ENCODE measurements at regions not wholly inside any gene's neighbourhood (a gene's known extent, or its start where the extent isn't known, plus 50 kb on each side); places are given as distances from the start of the nearest gene placed in this dataset.
"Not testable (repeated sequence)": the region's sequence is repeated elsewhere in the genome, so short reads cannot be mapped to it uniquely, and the experiment has no call there.

DNA sequence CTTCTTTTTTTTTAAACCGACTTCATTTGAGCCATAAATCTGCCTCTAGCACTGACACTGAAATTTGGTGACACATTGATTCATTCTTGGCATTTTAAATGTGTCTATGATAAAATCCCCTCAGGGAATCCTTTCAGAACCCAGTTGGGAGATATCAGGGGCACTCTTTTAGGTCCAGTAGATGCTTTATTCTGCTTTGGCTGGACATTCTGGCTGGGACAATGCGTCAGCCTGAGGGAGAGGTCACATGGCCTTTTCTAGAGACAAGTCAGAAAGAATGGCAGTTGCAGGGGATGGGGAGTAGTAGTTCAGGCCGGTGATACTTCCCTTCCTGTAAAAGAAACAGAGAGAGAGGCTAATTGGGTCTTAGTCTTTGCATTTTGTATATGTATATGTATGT is 63.1 kb downstream of the TRIM43 start:
- DNase-seq (ENCODE audit: low read depth in 4 of 4, low spot score in 3 of 4): not testable (repeated sequence)

DNA sequence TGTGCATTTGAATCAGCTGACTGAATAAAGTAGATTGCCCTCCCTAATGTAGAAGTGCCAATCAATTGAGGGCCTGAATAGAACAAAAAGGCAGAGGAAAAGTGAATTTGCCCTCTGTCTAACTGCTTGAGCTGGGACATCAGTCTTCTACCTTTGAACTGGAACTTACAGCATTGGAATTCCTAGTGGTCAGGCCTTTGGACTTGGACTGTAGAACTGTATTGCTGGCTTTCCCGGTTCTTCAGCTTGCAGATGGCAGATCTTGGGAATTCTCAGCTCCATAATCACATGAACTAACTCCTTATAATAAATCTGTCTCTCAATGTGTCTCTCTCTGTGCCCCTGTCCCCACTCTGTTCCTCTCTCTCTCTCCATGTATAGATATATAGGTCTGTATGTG is 64.8 kb downstream of the TRIM43 start:
- not testable (repeated sequence) for DNase-seq (ENCODE audit: low read depth in 4 of 4, low spot score in 3 of 4)

DNA sequence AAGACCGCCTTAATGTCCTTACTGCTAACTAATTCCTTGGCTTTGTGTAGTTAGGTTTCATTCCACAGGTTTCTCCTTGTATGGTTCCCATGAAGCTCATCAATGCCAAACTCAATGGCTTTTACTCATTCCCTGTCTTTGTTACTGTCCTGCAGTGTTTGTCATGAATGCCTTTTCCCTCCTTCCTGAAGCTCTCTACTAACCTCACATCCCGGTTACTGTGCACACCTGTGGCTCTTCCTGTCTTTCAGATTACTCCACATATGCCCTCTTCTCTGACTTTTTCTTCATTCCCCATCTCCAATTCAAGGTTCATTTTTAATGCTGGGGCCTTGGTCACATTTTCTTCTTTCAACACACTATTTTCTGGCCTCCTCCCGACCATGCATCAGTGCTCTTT is 66.1 kb downstream of the TRIM43 start:
- not testable (repeated sequence) for DNase-seq (ENCODE audit: low read depth in 4 of 4, low spot score in 3 of 4)

DNA sequence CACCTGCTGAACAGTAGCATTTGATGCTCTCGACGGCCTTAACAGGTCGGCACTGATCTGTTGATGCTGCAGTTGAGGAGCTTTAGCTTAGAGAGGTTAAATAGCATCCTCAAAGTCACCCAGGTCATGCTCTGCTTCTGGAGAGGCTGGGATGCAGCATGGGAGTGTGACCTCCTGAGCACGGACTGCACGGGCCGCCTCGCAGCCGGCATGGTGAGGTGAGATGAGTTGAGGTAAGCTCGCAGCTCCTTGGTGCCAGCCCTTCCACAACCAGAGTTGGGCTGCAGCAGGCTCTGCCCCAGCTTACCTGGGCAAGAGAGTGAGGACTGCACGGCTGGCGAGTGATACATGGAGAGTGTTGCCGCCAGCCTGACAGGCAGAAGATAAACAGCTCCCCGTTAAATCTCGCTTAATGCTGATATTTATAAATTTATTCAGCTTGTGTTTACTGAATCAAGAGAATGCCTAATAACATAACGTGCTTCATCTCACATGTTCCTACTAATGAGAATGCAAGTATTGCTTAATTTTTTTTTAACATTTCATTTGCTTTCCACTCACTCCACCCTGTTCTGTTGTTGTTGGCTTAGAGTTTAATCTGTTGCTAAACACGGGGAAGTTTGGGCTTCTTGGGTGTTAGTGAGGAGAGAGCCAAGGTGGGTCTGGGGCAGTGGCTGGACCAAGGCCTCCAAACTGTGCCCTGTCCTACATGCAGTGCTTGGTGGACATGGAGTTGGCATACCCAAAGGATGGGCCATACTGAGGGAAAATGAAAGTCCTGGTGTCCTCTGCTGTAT is 69.2 kb downstream of the TRIM43 start:
- not testable (repeated sequence) for DNase-seq (ENCODE audit: low read depth in 4 of 4, low spot score in 3 of 4)

DNA sequence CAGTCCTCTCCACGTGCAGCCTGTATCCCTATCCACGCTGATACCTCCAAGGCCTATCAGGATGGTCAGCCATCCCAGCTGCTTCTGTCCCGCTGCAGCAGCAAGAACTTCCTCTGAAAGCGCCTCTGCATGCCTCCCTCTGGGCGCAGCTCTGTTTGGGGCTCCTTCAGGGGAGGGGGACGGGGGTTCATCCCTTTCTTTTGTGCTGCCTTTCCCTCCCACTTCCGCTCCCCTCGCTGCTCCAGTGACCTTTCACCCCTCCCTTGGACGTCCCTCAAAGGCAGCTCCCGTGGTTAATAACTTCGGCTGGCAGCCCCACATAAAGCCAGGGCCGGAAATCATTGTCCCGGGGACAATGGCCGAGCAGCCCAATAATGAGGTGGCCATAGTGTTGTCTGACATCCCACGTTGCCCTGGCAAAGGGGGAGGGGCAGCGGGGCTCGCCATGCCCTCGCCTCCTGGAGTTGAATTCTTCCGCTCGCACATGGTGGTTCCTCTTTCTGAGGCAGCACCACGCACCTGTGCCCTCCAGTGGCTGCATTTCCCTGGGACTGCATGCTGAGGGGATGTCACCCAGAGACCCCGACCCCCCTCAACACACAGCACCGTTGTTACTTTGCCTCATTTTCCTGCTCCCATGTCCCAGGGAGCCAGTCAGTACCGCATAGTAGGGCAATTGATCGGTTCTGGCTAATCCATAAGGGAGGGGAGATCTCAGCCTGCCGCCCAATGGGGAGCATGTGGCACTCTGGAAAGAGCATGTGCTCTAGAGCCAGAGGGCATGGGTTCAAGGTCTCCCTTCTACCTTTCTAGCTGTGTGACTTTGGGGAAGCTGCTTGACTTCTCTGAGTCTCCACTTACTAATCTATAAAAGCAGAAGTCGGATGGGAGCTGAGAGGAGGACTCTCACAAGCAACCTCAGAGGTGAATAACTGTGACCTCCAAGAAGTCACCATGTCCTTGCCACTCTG is 72.0 kb downstream of the TRIM43 start:
- DNase-seq (ENCODE audit: low read depth in 4 of 4, low spot score in 3 of 4): not testable (repeated sequence)

DNA sequence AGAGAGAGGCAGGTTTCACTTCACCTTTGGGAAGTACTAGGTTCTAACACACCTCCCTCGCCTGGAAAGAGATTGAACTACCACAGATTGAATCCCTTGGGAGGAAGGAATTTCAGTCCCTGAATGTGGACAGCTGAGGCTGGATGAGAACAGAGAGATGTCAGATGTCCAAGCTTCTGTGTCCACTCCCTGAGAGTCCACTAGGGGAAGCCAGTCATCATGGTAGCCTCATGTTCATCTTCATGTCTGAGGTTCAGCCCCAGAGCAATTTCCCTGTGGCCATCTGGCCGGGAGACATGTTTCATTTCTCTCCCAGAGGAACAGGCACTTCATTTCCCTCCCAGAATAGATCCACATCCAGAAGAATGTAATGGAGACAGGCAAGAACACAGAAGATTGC is 74.8 kb downstream of the TRIM43 start:
- DNase-seq (ENCODE audit: low read depth in 4 of 4, low spot score in 3 of 4): not testable (repeated sequence)

DNA sequence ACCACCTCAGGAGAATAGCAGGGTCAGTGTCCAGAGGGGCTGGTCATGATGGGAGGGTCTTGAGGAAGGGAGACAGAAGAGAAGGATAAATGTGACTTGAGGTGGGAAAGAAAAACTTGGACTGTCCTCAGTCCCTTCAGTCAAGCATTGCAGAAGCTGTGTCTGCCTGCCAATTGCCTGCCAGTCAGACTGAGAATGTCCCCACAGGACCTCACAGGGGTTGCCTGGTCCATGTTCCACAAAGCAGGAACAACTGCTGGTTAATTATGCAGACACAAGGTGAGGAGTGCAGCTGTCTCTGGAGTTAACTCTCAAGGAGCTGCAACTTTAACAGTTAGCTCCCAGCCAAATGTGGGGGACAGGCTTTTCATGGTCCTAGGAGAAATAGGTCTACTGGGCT is 75.7 kb downstream of the TRIM43 start:
- DNase-seq (ENCODE audit: low read depth in 4 of 4, low spot score in 3 of 4): no peak

DNA sequence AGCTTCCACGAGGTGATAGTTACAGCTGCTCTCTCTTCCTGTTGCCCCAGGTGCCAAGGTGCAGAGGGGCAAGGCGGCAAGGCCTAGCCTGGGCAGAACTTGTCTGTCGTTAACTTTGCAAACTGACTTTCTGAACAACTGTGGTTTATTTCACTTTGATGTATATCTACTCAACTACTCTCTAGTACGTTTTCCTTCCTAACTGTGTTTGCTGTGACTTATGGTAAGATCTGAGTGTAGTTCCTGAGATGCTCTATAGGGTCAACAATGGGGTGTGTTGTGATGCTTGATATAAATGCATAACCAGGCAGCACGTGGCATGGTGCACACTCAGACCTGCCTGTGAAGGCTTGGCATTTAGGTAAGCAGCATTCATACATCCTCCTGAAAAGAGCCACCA is 77.1 kb downstream of the TRIM43 start:
- DNase-seq (ENCODE audit: low read depth in 4 of 4, low spot score in 3 of 4): not testable (repeated sequence)

DNA sequence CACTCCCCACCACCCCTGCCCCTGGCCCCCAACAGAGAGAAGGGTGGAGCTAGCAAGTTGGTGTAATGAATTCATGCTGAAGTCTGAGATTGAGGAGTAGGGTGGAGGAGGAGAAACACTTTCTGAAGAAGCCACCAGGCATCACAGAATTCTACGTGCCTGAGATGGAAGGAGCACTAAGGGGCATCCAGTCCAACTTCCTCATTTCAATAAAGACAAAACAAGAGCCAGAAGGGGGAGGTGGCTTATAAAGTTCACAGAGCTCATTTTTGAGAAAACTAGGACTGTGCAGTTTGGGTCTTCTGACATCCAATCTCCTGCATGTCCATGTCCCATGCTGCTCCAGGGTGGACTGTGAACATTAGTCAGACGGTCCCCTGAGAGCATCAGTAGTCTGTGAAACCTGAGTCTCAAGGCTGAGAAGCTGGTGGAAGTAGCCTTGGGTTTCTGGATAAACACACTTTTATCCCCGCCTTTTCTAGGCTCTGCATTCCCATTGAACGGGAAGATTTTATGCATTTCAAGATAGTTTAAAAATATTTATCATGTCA is 77.7 kb downstream of the TRIM43 start:
- DNase-seq (ENCODE audit: low read depth in 4 of 4, low spot score in 3 of 4): no peak

DNA sequence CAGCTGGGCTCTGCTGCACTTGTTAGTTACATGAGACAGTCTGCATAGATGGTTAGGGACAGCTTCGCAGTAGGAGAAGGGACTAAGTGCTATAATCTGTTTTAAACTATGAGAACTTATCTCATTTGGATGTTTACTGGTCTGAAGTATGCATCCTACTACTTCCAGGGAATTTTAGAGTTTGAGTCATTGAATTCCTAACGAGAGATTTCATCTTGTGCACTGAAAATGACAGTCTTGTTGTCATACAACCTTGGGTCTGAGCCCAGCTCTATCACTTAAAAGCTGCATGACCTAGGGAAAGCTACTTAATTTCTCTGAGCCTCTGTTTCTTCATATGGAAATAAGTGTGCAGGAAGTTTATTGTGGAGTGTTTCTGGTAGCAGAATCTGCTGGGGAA is 78.4 kb downstream of the TRIM43 start:
- DNase-seq (ENCODE audit: low read depth in 4 of 4, low spot score in 3 of 4): no peak

DNA sequence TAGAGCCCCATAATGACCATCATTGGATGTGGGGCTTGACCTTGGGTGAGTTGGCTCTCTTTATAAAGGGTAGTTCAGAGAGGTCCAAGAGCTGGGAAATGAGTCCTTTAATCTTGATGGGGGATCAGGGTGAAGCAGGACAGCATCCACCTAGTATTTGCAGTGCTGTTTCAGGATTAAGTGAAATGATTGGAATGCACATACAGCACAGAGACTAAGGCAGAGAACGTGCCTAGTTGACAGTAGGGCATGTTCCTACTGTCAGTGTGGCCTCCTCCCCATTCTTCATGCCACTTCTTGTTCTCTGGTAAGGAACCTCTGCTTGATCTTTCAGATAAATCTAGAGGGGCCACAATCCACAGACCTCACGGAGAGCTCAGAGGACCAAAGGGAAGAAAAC is 78.9 kb downstream of the TRIM43 start:
- DNase-seq (ENCODE audit: low read depth in 4 of 4, low spot score in 3 of 4): no peak

DNA sequence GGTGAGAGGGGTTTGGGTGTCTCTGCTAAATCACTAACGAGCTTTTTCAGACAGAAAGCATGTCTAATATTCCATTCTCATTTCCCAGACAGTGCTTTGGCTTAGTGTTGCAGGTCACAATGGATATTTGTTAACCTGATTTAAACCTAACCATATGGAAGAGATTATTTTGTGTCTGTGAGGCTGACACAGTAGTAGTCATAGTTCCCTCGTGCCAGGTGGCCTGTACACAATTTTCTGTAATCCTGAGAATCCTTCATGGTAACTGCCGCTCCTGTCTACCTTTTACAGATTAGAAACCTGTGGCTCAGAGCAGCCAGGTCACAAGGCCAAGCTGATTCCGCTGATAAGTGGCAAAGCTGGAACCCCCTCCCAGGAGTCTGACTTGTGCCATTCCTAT is 79.4 kb downstream of the TRIM43 start:
- DNase-seq (ENCODE audit: low read depth in 4 of 4, low spot score in 3 of 4): not testable (repeated sequence)

DNA sequence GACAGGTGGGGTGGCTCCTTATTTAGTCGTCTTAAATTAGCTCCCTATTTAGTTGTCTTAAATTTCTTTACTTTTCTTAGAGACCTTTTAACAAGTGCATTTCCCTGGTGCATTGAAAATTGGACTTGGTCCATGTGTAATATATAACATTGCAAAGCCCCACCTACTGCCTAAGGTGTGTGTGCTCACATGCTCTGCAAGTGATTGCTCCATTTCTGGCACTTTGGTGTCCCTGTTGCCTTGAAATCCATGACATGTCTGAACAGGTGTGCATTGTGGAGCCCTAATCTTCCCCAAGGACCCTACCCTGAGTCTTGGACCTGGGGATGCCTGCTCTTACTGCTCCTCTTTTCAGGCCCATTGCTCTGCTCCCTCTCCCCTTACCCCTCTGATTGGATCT is 80.2 kb downstream of the TRIM43 start:
- not testable (repeated sequence) for DNase-seq (ENCODE audit: low read depth in 4 of 4, low spot score in 3 of 4)

DNA sequence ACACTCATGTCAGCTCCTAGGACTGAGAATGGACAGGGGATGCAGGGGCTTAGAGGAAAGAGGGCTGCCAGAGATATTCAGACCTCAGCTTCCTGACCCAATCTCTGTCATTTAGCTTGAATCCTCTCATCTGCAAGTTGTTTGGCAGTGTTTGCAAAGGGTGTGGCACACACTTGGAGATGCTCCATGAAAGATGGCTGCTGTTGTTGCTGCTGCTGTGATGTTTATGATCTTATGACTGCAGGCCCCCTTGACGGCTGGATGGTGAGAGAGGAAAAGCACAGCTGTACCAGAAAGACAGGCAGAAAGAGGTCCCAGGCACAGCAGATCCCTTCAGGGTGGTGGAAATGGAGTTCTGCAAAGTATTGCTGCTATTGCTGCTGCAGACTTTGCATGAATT is 80.7 kb downstream of the TRIM43 start:
- not testable (repeated sequence) for DNase-seq (ENCODE audit: low read depth in 4 of 4, low spot score in 3 of 4)

DNA sequence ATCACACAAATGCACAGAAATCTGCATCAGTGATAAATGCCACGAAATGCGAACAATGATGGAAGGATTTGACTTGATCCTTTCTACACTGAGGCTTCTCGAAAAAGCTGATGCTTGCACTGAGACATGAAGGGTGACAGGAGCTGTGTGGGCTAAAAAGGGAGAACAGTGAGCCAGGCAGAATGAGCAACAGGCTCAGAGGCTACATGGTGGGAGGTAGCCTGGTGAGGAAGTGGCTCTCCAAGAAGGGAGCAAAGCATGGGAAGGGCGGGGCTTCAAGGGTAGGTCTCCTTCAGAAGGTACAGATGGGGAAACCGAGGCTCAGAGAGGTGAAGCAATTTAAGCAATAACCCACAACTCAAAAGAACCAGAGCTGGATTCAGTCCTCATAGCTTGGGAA is 82.4 kb downstream of the TRIM43 start:
- no peak for DNase-seq (ENCODE audit: low read depth in 4 of 4, low spot score in 3 of 4)

DNA sequence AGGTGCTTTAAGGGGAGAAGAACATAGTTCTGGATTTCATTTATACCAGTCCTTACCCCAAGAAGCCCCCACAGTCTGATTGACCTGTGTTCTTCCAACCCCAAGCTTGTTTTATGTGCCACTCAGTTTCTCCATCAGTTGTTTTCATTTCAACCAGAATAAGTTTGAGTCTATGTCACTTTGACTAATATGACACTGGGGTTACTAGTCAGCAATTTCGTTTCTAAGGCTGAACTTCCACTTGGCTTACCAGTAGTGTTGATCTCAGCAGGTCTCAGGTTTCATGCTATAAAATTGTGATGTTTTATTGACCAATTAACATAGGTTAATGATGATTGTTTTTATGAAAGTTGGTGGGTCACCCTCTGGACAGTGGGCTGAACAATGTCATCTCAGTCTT is 84.8 kb downstream of the TRIM43 start:
- DNase-seq (ENCODE audit: low read depth in 4 of 4, low spot score in 3 of 4): not testable (repeated sequence)

DNA sequence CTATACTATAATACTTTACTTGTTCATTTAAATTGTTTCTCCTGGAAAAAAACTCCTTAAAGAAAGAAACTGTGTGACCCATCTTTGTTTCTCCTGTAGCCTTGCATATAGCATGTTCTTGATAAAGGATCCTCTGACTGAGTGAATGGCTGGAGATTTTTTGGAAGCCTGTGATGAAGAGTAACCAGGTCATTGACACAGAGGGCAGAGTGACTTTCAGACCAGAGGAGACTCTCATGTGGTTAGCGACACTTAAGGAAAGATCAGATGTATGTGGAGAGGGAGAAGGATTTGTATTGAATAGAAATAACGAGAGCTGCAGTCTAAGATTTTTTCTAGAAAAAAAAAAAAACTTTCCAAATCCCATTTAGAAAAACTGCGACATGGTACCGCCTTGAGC is 85.5 kb downstream of the TRIM43 start:
- no peak for DNase-seq (ENCODE audit: low read depth in 4 of 4, low spot score in 3 of 4)

DNA sequence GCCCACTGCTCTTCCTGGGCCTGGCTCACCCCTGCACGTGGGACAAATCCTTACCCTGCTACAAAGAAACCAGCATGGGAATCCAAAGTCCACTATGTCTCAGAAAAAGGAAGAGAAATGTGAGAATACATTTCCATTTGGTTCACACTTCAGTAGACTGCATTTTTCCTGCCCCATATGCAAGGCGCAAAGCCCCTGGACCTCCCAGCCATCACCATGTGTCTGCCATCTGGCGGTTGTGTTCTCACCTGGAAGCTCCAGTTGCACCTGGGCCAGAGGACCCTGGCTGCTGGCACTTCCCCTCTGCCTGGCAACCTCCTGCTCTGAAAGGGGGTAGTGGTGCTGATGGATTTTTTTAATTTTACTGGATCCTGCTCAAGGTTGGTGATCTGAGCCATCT is 86.0 kb downstream of the TRIM43 start:
- DNase-seq (ENCODE audit: low read depth in 4 of 4, low spot score in 3 of 4): not testable (repeated sequence)

DNA sequence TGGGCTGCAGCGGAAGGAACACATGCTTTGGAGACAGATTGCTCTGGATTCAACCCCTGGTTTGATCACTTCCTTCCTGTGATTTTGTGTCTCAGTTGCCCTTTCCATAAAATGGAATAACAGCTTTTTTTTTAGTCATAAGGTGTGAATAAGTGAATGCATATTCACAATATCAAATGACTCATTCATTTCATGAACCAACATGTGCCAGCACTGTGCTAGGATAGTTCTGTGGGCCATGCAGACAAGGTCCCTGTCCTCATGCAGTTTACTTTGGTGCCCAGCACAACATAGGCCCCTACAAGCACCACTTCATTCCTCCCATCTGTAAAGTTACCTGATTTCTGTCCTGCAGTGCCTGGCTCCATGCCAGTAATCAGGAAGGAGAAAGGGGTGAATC is 89.4 kb downstream of the TRIM43 start:
- not testable (repeated sequence) for DNase-seq (ENCODE audit: low read depth in 4 of 4, low spot score in 3 of 4)

DNA sequence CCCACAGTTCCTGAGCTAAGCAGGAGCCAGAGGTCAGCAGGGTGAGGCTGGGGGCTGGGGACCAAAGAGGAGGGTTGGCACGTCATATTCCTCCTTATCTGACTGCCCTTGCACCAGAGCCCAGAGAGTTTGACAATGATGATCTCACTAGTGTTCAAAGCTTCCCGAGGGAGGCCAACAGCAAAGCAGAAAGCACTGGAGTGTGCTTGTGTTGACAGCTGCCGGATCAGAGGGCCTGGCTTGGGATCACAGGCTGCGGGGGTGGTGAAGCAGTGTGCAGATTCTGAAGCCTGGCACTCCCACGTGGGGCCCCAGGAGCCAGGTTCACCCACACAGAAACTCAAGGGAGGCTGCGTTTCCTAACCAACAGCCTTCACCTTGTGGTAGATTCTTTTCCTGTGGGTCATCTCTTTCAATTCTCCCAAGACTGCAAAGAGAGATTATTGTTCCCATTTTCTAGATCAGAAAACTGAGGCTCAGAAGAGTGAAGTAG is 89.8 kb downstream of the TRIM43 start:
- not testable (repeated sequence) for DNase-seq (ENCODE audit: low read depth in 4 of 4, low spot score in 3 of 4)

DNA sequence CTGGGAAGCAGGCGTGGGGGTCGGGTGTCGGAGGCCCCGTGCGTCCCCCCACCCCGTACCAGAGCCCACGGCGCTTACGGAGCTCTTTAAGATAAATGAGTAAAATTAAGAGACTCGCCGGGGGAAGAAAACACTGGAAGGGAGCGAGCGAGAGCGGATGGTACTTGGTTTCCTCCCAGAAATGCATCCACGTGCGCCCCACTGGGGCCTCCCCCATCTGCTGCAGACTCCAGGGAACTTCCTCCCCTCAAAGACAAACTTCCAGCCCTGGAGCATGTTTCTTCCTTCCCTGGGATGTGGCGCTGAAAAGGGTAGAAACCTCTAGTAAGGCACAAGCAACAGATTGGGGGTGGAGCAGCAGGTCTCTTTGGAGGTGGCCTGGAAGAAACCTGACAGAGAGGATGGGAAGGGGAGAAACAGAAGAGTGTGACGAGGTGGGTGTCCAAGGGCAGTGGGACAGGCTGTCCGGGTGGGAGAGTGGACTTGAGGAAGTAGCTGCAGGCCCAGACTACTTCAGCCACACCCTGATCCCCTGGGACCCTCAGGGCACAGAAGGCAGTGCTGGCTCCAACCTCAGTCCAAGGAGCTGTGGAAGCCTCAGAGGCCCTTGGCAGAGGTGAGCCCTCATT is 91.2 kb downstream of the TRIM43 start:
- not testable (repeated sequence) for DNase-seq (ENCODE audit: low read depth in 4 of 4, low spot score in 3 of 4)
